Activated CD4-positive, alpha-beta memory T cell treated with anti-CD3 and anti-CD28 coated beads for 36 hours (primary cell): ENCODE measurements at regions not wholly inside any gene's neighbourhood (a gene's known extent, or its start where the extent isn't known, plus 50 kb on each side); places are given as distances from the start of the nearest gene placed in this dataset.
"Not testable (repeated sequence)": the region's sequence is repeated elsewhere in the genome, so short reads cannot be mapped to it uniquely, and the experiment has no call there.

ENCODE experiments used
- CTCF ChIA-PET: fragments of 350-600 bp; sonication (Branson Sonifier 250); formaldehyde crosslinking; loops from one replicate; lab custom pipeline; 2021; ENCODE audit warnings: antibody characterized with exemption, inconsistent platforms; lab: Charles Lee
- POLR2A ChIA-PET: fragments of 350-600 bp; sonication (Branson Sonifier 250); formaldehyde crosslinking; loops from one replicate; lab custom pipeline; 2021; ENCODE audit warnings: antibody characterized with exemption; lab: Charles Lee
- DNase-seq: peaks from one replicate; pipeline ENCODE4 v3.0.0-alpha.2; 2020
- H3K27ac Mint-ChIP-seq: one replicate; pipeline ENCODE4 v1.8.0; 2021; ENCODE audit warnings: mixed read lengths
- H3K27me3 Mint-ChIP-seq: one replicate; pipeline ENCODE4 v1.8.0; 2021; ENCODE audit warnings: mixed read lengths
- H3K36me3 Mint-ChIP-seq: one replicate; pipeline ENCODE4 v1.8.0; 2021; ENCODE audit warnings: mixed read lengths
- H3K4me1 Mint-ChIP-seq: one replicate; pipeline ENCODE4 v1.8.0; 2021; ENCODE audit warnings: low read depth, mixed read lengths
- H3K4me3 Mint-ChIP-seq: one replicate; pipeline ENCODE4 v1.8.0; 2021; ENCODE audit warnings: mild to moderate bottlenecking, mixed read lengths
- H3K9me3 Mint-ChIP-seq: one replicate; pipeline ENCODE4 v1.8.0; 2021; ENCODE audit warnings: mixed read lengths
- intact Hi-C: fragments of 100-400 bp; cut with micrococcal nuclease; formaldehyde crosslinking; loops from one replicate; pipeline ENCODE4 v1.15.1; 2023

- Mint-ChIP-seq H3K9me3 (no peaks in the 10 kb centered on the region), H3K4me1 (no peaks in the 10 kb centered on the region), H3K4me3 (no peak overlapping the region), H3K36me3 (no peaks in the 10 kb centered on the region), H3K27ac (no peak overlapping the region), H3K27me3 (peaks cover 2% of the 10 kb centered on the region)
- ChIA-PET CTCF (interaction anchor here (0.8 to 2.1 kb wide), 4 partner anchors 25 to 296 kb away, joined by 4 to 6 read pairs (median 4); no protein-coding TSS in a partner anchor), POLR2A (no interaction called here)
- intact Hi-C loops: no loop called here
- DNase-seq: no peak
These were observed 55.9 kb upstream of the PIK3CB start for GRCh38 chr3:138890555-138891187.

- intact Hi-C loops: loop anchor here (2.0 kb wide), 1 partner anchor 57 kb away; no protein-coding TSS in a partner anchor
- Mint-ChIP-seq H3K27ac (no peak overlapping the region), H3K36me3 (no peaks in the 10 kb centered on the region), H3K4me1 (no peaks in the 10 kb centered on the region), H3K27me3 (peaks cover 2% of the 10 kb centered on the region), H3K4me3 (no peak overlapping the region), H3K9me3 (no peaks in the 10 kb centered on the region)
- DNase-seq: no peak
- ChIA-PET POLR2A (no interaction called here), CTCF (interaction anchor here (1.1 to 2.1 kb wide), 4 partner anchors 26 to 295 kb away, joined by 4 to 6 read pairs (median 5); no protein-coding TSS in a partner anchor)
These were observed 55.1 kb upstream of the PIK3CB start for GRCh38 chr3:138889792-138890191.

GRCh38 chr3:138888560-138888959, 53.8 kb upstream of the PIK3CB start:
- Mint-ChIP-seq H3K9me3 (no peaks in the 10 kb centered on the region), H3K36me3 (no peaks in the 10 kb centered on the region), H3K27me3 (peaks cover 2% of the 10 kb centered on the region), H3K27ac (no peak overlapping the region), H3K4me1 (no peaks in the 10 kb centered on the region), H3K4me3 (no peak overlapping the region)
- intact Hi-C loops: loop anchor here (2.0 kb wide), 1 partner anchor 56 kb away; no protein-coding TSS in a partner anchor
- DNase-seq: no peak
- CTCF ChIA-PET: interaction anchor here (1.1 kb wide), 1 partner anchor 27 kb away, joined by 5 read pairs; no protein-coding TSS in a partner anchor
- POLR2A ChIA-PET: interaction anchor here (0.5 kb wide), 1 partner anchor 122 kb away, joined by 3 read pairs; no protein-coding TSS in a partner anchor

GRCh38 chr3:138886096-138886495, 51.4 kb upstream of the PIK3CB start:
- H3K4me1 Mint-ChIP-seq, H3K27me3 Mint-ChIP-seq, H3K27ac Mint-ChIP-seq, H3K36me3 Mint-ChIP-seq, intact Hi-C loops, H3K9me3 Mint-ChIP-seq, DNase-seq, POLR2A ChIA-PET, H3K4me3 Mint-ChIP-seq: not testable (repeated sequence)
- CTCF ChIA-PET: interaction anchor here (0.7 kb wide), 1 partner anchor 29 kb away, joined by 3 read pairs; no protein-coding TSS in a partner anchor
